Hepatocyte (in vitro differentiated cells): ENCODE measurements at regions not wholly inside any gene's neighbourhood (a gene's known extent, or its start where the extent isn't known, plus 50 kb on each side); places are given as distances from the start of the nearest gene placed in this dataset.

Experiments used
- CTCF ChIP-seq: fragments of 200-600 bp; sonication (generic); IDR thresholded peaks from 2 replicates; pipeline ENCODE4 v1.5.1; 2016; ENCODE audit warnings: antibody characterized with exemption, mild to moderate bottlenecking; ENCODE audit not compliant: poor library complexity
- EZH2 ChIP-seq: fragments of 200-600 bp; sonication (generic); IDR thresholded peaks from 2 replicates; pipeline ENCODE4 v1.6.1; 2016; ENCODE audit warnings: antibody characterized with exemption, mild to moderate bottlenecking, borderline replicate concordance

- TF ChIP-seq CTCF (no peak), EZH2 (no peak)
These were observed 1080.9 kb upstream of the FANCL start for GRCh38 chr2:59322005-59322404.
